Heart left ventricle (tissue), 16 donors: ENCODE measurements at regions not wholly inside any gene's neighbourhood (a gene's known extent, or its start where the extent isn't known, plus 50 kb on each side); places are given as distances from the start of the nearest gene placed in this dataset.

ENCODE experiments used
- ATAC-seq, 4 donors: fragments of 200-7000 bp; cut with Tn5 transposase; one replicate each; pipeline ENCODE4 v1.9.1; 2020 to 2022; ENCODE audit warnings: moderate library complexity in 4 of 4, mild to moderate bottlenecking in 3 of 4, moderate number of reproducible peaks in 1 of 4
- DNase-seq, 5 donors: peaks; one replicate each; pipeline ENCODE4 v3.0.0-alpha.2; 2020
- H3K27ac ChIP-seq, 12 donors: fragments of 200-600 bp; sonication (generic) in 4 of 12; one replicate each; pipeline versions ENCODE4 v1.5.0 to v1.8.0; 2016 to 2022; ENCODE audit warnings: mild to moderate bottlenecking in 2 of 12
- H3K27me3 ChIP-seq, 9 donors: fragments of 200-600 bp; sonication (generic) in 2 of 9; one replicate each; pipeline versions ENCODE4 v1.5.1 to v1.8.0; 2016 to 2022; ENCODE audit warnings: mild to moderate bottlenecking in 3 of 9
- H3K36me3 ChIP-seq, 9 donors: fragments of 200-600 bp; sonication (generic) in 2 of 9; one replicate each; pipeline versions ENCODE4 v1.5.0 to v1.8.0; 2018 to 2022; ENCODE audit warnings: mild to moderate bottlenecking in 2 of 9
- H3K4me1 ChIP-seq, 12 donors: fragments of 200-600 bp; sonication (generic) in 4 of 12; one replicate each; pipeline versions ENCODE4 v1.5.0 to v1.8.0; 2016 to 2022; ENCODE audit warnings: mild to moderate bottlenecking in 3 of 12
- H3K4me3 ChIP-seq, 12 donors: fragments of 200-600 bp; sonication (generic) in 4 of 12; one replicate each; pipeline versions ENCODE4 v1.5.0 to v1.8.0; 2017 to 2022; ENCODE audit warnings: mild to moderate bottlenecking in 9 of 12, moderate library complexity in 4 of 12
- H3K9me3 ChIP-seq, 12 donors: fragments of 200-600 bp; sonication (generic) in 4 of 12; one replicate each; pipeline versions ENCODE4 v1.5.0 to v1.8.0; 2016 to 2022; ENCODE audit warnings: mild to moderate bottlenecking in 1 of 12
- CTCF ChIP-seq, 12 donors: fragments of 200-600 bp; sonication (generic) in 4 of 12; IDR thresholded peaks; one replicate each; pipeline versions ENCODE4 v1.5.0 to v1.8.0; 2018 to 2022; ENCODE audit warnings: antibody characterized with exemption in 12 of 12, mild to moderate bottlenecking in 5 of 12
- POLR2A ChIP-seq, 2 donors: fragments of 450-650 bp; IDR thresholded peaks; one replicate each; pipeline ENCODE4 v1.6.1; 2017; ENCODE audit warnings: antibody characterized with exemption in 2 of 2, mild to moderate bottlenecking in 2 of 2, moderate library complexity in 2 of 2
- WGBS, 4 donors: extraction: QIAGEN DNeasy Blood & Tissue Kit in 2 of 4; methylation state at CpG; one replicate each; pipeline versions ENCODE4 v1.1.5 to v1.1.7; 2013 to 2018; 5-methylcytosine and 5-hydroxymethylcytosine counted together
- intact Hi-C, 10 donors: fragments of 100-400 bp; cut with DNase I; formaldehyde crosslinking; loops; one replicate each; pipeline versions ENCODE4 v1.11.1 to v1.14.2; 2022
- donor health status: ischemic (EF 13 %, LVEDD 7.1; RV severe dilation, severe dysfunction).
- donor health status: healthy with polysubstance abuse.
- donor health status: DM: no; HTN: yes; CAD: no.
- donor health status: DM: no; HTN: no; CAD: no.
- donor health status: ischemic (EF 25% LVEDD 6.9; RV normal size, moderate dysfunction).
- donor health status: ischemic (EF 25% LVEDD 5.7; RV mildly dilated, moderate dysfunction).
- donor health status: healthy.
- donor health status: DM: yes; HTN: yes; CAD: no.
- donor health status: ischemic (EF 35%, LVEDD 5.7; RV mildly dilated, moderate dysfunction).
- donor health status: nonischemic (EF 11% LVEDD 7.7; RV severe dilation, severe dysfunction).
- donor health status: DM: yes; HTN: yes; CAD: no.
- donor health status: PGD.
- donor health status: ischemic (EF 29% LVEDD 5.4; RV normal size, mild dysfunction).
- donor health status: nonischemic (EF 23%, LVEDD 6.1; RV moderate dilation, normal function).

GRCh38 chr5:68732251-68732650, 361.6 kb upstream of the SLC30A5 start:
- Histone ChIP-seq H3K9me3 (no peaks in the 10 kb centered on the region), H3K36me3 (no peaks in the 10 kb centered on the region), H3K4me3 (no peak overlapping the region), H3K27me3 (no peaks in the 10 kb centered on the region), H3K27ac (no peak overlapping the region), H3K4me1 (peaks cover 0 to 24% (median 16%) of the 10 kb centered on the region in 12 donors)
- TF ChIP-seq CTCF (IDR thresholded peaks at IDR 0.05) (no peak), POLR2A (IDR thresholded peaks at IDR 0.05) (no peak)
- intact Hi-C loops = loop anchor here in 1 of 10 donors (5.0 kb wide), 1 partner anchor 220 kb away; no protein-coding TSS in a partner anchor
- ATAC-seq = no peak
- no peak for DNase-seq

GRCh38 chr5:68734781-68735180, 359.0 kb upstream of the SLC30A5 start:
- TF ChIP-seq CTCF (IDR thresholded peaks at IDR 0.05) (no peak), POLR2A (IDR thresholded peaks at IDR 0.05) (no peak)

GRCh38 chr5:68738236-68738635, 355.6 kb upstream of the SLC30A5 start:
- no peak for DNase-seq
- no peak for ATAC-seq
- Histone ChIP-seq H3K36me3 (no peaks in the 10 kb centered on the region), H3K9me3 (no peaks in the 10 kb centered on the region), H3K4me1 (peaks cover 0 to 3% (median 0%) of the 10 kb centered on the region in 12 donors), H3K4me3 (no peak overlapping the region), H3K27me3 (no peaks in the 10 kb centered on the region), H3K27ac (no peak overlapping the region)
- intact Hi-C loops = no loop called here
- 94 to 97% (median 95%) methylated on average over 9 of the region's 9 CpGs for WGBS, 4 donors
- no peak for TF ChIP-seq CTCF (IDR thresholded peaks at IDR 0.05)
- no peak for TF ChIP-seq POLR2A (IDR thresholded peaks at IDR 0.05)

More at GRCh38 chr5:68734781-68735180, 359.0 kb upstream of the SLC30A5 start:
- peak in 1 of 4 donors; percentile 11 for ATAC-seq
- Histone ChIP-seq H3K27me3 (no peaks in the 10 kb centered on the region), H3K4me3 (no peak overlapping the region), H3K27ac (no peak overlapping the region), H3K4me1 (peaks cover 0 to 21% (median 15%) of the 10 kb centered on the region in 12 donors), H3K36me3 (no peaks in the 10 kb centered on the region), H3K9me3 (no peaks in the 10 kb centered on the region)
- intact Hi-C loops = loop anchor here in 1 of 10 donors (5.0 kb wide), 1 partner anchor 218 kb away; no protein-coding TSS in a partner anchor
- DNase-seq = no peak
- 41 to 63% (median 54%) methylated on average over 4 of the region's 4 CpGs for WGBS, 4 donors

- ATAC-seq = no peak
- 96 to 97% (median 96%) methylated on average over 4 of the region's 4 CpGs for WGBS, 4 donors
- Histone ChIP-seq H3K4me3 (no peak overlapping the region), H3K9me3 (no peaks in the 10 kb centered on the region), H3K27ac (no peak overlapping the region), H3K4me1 (peaks cover 0 to 3% (median 0%) of the 10 kb centered on the region in 12 donors), H3K36me3 (no peaks in the 10 kb centered on the region), H3K27me3 (no peaks in the 10 kb centered on the region)
- DNase-seq = no peak
- TF ChIP-seq POLR2A (IDR thresholded peaks at IDR 0.05) (no peak), CTCF (IDR thresholded peaks at IDR 0.05) (no peak)
- intact Hi-C loops = no loop called here
Measured at GRCh38 chr5:68738841-68739240, 355.0 kb upstream of the SLC30A5 start.
